Fibroblast of pulmonary artery (primary cell): ENCODE measurements at regions not wholly inside any gene's neighbourhood (a gene's known extent, or its start where the extent isn't known, plus 50 kb on each side); places are given as distances from the start of the nearest gene placed in this dataset.

Source experiments
- DNase-seq: peaks from one replicate; pipeline ENCODE4 v3.0.0-alpha.2; 2010; ENCODE audit warnings: low read depth
- H3K4me3 ChIP-seq: replicated peaks from 2 replicates; pipeline ENCODE4 v1.5.1; 2011; ENCODE audit warnings: low read depth, mild to moderate bottlenecking, control low read depth, low read length, moderate library complexity
- TF ChIP-seq, protein P1 (sequence below): IDR thresholded peaks from 2 replicates; pipeline ENCODE4 v1.5.1; 2011; ENCODE audit warnings: mild to moderate bottlenecking, control low read depth, low read length, inconsistent platforms; ENCODE audit errors: missing control alignments

DNA sequence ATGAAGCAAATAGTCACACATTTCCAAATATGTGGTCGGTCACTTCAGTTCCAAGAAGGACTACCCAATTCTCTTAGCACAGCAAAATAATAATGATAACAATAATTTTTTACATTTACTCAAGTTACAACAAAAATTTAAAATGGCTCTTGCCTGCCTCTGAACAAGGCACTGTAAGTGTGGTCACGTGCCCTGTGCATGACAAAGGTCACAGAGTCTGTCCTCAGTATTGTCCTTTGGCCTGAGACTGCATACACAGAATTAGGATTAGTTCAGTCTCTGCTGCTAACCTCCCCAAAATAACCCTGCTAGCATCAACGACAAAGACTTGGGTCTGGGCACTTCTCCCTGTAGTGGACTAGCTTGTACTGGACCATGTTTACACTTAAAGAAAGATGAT lies 297.1 kb upstream of the DUSP10 start:
- TF ChIP-seq, protein P1, sequence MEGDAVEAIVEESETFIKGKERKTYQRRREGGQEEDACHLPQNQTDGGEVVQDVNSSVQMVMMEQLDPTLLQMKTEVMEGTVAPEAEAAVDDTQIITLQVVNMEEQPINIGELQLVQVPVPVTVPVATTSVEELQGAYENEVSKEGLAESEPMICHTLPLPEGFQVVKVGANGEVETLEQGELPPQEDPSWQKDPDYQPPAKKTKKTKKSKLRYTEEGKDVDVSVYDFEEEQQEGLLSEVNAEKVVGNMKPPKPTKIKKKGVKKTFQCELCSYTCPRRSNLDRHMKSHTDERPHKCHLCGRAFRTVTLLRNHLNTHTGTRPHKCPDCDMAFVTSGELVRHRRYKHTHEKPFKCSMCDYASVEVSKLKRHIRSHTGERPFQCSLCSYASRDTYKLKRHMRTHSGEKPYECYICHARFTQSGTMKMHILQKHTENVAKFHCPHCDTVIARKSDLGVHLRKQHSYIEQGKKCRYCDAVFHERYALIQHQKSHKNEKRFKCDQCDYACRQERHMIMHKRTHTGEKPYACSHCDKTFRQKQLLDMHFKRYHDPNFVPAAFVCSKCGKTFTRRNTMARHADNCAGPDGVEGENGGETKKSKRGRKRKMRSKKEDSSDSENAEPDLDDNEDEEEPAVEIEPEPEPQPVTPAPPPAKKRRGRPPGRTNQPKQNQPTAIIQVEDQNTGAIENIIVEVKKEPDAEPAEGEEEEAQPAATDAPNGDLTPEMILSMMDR: no peak
- DNase-seq: no peak
- no peak overlapping the region for H3K4me3 ChIP-seq

DNA sequence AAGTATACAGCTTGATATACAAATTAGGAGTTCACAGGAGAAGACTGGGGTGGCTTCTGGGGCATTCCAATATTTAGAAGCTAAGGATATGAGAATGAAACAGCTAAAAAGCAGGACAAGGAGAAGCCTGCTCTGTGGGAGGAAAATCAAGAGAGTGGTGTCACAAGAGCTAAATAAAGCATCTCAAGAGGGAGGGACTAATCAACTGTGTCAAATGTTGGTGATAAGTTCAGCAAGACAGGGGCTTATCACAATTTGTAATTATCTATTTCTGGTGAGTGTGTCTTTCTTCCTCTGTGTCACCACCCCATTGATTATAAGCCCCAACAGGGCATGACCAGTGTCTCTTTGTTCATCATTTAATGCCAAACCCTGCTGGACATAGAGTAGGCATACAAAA lies 295.8 kb upstream of the DUSP10 start:
- TF ChIP-seq, protein P1: no peak
- H3K4me3 ChIP-seq: no peak overlapping the region
- no peak for DNase-seq

DNA sequence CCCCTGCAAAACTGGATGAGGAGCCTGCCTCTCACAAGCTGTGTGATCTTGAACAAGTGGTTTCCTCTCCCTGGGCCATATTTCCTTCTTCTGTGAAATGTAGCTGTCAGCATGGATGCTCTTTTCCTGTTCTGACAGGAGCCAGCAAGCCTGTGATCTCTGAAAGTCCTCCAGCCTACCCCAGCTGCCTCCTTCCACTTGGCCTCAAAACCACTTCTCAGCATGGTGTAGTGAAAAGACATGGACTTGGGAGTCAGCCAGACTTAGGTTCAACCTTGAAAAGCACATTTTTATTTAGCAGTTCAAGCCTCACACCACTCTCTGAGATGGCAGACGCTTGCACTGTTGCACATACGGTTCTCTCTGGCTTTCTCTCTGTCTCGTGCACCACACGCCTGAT lies 292.9 kb upstream of the DUSP10 start:
- TF ChIP-seq, protein P1: no peak
- peak; percentile 25 for DNase-seq

DNA sequence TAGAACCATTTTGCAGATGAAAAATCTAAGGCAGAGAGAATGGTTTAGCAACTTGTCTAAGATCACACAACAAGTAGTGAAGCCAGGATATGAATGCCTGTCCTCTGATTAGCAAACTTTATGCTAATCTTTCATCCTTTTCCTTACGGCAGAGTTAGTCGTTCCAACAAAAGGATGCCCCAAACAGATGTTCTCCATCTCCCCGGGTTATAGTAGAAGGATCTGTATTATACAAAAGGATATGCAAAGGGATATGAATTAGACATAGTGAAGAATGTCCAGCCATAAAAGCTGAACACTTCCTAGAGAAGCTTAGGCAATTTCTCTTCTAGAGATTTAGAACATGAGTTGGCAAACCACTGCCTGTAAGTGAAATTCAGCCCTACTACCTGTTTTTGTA lies 291.6 kb upstream of the DUSP10 start:
- H3K4me3 ChIP-seq: no peak overlapping the region
- DNase-seq: no peak
- TF ChIP-seq, protein P1: no peak

More for the DNA sequence above, 292.9 kb upstream of the DUSP10 start:
- H3K4me3 ChIP-seq: no peak overlapping the region

DNA sequence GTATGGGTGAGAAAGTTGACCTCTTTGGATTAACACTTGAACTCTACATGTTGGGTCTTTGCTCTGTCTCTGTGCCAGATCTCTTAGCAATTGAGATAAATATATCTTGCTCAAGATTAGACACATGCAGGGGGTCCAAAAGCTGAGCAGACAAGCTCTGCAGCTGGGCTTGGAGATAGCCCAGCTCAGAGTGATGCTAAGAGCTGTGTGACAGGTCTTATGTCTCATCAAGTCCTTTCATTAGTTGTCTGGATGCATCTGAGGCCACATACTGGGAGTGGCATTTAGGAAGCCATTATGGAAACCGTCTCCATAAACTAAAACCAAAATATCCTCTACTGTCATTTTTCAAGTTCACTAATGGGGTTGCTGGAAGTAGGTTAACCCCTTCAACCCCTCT lies 289.4 kb upstream of the DUSP10 start:
- TF ChIP-seq, protein P1: no peak
- H3K4me3 ChIP-seq: no peak overlapping the region
- no peak for DNase-seq

DNA sequence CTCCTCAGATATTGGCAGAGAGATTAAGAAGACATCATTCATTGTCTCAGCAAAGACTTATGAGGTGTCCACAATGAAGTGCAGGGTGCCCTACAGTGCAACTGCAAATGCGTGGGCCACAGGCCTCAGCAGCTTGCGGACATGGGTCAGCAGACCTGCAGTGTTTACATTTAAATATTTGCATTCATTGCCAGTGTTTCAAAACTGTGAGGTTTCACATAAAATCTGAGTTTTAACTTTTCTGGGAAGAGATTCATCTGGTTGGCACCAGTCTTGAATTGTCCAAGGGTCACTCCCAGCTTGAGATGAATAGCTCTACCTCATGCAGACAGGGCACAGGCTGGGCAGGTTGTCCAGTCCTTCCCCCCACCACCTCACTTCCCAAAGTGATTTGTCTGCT lies 286.8 kb upstream of the DUSP10 start:
- TF ChIP-seq, protein P1: no peak
- no peak for DNase-seq
- H3K4me3 ChIP-seq: no peak overlapping the region

DNA sequence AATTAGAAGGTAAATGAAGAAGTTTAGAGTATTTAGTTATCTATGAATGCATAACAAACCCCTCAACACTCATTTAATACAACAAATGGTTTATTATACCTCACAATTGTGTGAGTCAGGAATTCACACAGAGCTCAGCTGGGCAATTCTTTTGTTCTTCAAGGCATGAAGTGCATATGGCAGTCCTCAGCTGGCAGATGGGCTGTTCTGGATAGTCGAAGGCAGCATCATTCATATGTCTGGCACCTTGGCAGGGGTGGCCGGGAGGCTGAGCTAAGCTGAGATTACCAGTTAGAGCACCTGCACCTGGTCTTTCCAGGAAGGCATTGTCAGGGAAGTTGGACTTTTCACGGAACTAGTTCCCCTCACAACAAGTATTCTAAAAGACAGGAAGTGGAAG lies 286.2 kb upstream of the DUSP10 start:
- no peak overlapping the region for H3K4me3 ChIP-seq
- no peak for DNase-seq
- TF ChIP-seq, protein P1: no peak
